ENCODE measurements at regions not wholly inside any gene's neighbourhood (a gene's known extent, or its start where the extent isn't known, plus 50 kb on each side); places are given as distances from the start of the nearest gene placed in this dataset.
"Not testable (repeated sequence)": the region's sequence is repeated elsewhere in the genome, so short reads cannot be mapped to it uniquely, and the experiment has no call there.

DNA sequence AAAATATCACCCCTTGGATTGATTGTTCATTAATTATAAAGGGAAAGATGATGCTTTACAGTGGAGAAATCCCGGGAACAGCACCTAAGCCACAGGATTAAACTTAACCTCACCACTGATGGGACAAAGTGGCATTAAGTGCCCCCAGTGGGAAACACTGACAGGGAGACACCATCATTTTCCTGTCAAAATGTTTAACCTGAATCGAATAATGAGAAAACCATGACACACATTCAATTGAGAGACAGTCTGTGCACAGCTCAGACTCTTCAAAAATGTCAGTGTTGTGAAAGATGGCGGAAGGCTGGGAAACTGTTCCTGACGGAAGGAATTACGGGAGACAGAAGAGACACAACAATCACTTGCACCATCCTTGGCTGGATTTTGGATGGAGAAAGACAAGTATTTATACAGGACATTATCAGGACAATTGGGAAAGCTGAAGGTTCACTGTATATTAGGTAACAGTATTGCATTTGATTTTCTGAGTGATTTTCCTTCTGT is 111.8 kb upstream of the ASB18 start (continued):
- TF ChIP-seq, protein P1, sequence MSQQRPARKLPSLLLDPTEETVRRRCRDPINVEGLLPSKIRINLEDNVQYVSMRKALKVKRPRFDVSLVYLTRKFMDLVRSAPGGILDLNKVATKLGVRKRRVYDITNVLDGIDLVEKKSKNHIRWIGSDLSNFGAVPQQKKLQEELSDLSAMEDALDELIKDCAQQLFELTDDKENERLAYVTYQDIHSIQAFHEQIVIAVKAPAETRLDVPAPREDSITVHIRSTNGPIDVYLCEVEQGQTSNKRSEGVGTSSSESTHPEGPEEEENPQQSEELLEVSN (IDR thresholded peaks at IDR 0.05; ENCODE audit: borderline replicate concordance, low read depth): no peak
- TF ChIP-seq EP300 (IDR thresholded peaks at IDR 0.05): no peak
- no peak for TF ChIP-seq ESRRA (IDR thresholded peaks at IDR 0.05; ENCODE audit: borderline replicate concordance, low read length)
- TF ChIP-seq GATA3 (IDR thresholded peaks at IDR 0.05; ENCODE audit: borderline replicate concordance): no peak
- no peak for TF ChIP-seq TP53 (CRISPR knock-in tag; IDR thresholded peaks at IDR 0.05)
- TF ChIP-seq POLR2A (IDR thresholded peaks at IDR 0.05; ENCODE audit: low read length): no peak
- no peak for TF ChIP-seq HOXA7 (CRISPR knock-in tag; IDR thresholded peaks at IDR 0.05)
- TF ChIP-seq, protein P2, sequence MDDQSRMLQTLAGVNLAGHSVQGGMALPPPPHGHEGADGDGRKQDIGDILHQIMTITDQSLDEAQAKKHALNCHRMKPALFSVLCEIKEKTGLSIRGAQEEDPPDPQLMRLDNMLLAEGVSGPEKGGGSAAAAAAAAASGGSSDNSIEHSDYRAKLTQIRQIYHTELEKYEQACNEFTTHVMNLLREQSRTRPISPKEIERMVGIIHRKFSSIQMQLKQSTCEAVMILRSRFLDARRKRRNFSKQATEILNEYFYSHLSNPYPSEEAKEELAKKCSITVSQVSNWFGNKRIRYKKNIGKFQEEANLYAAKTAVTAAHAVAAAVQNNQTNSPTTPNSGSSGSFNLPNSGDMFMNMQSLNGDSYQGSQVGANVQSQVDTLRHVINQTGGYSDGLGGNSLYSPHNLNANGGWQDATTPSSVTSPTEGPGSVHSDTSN (IDR thresholded peaks at IDR 0.05): no peak
- TF ChIP-seq CBX2 (IDR thresholded peaks at IDR 0.05; ENCODE audit: borderline replicate concordance, low read depth): no peak

DNA sequence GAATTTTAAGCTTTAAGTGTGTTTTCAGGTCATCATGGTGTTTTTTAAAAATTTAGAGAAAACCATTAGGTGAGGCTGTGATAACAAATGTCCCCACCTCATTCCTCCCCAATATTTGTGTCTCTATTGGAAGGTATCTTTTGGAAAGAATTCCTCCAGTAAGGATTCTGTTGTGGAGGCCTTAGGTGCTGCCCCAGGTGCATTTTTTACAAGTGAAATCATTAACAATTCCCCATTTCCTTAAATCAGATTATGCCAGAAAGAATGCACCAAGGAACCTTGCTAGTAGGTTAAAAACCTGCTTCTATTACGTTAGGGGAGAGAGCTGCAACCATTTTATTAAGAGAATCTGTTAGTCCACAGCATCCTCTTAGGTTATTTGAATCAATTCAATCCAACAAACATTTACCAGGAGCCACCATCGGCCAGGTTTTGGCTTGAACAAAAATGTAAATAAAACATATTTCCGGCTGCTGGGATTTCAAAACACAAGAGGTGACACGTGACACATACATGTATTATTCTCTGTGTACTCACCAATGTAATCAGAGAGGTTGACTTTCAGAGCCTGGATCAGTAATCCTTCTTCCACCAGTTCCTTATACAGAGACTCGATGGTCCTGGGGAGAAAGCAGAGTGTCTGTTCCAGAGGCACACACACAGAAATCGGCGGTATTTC is 112.5 kb upstream of the ASB18 start:
- Histone ChIP-seq H3K9me3 (0 out of 3 replicates have a peak, but pooled peaks cover 7% of the 10 kb centered on the region), H3K27ac (no peak overlapping the region), H3K4me2 (peak overlapping the region; percentile 47; the same call in 2 of the 3 replicates), H3K4me3 (no peak overlapping the region), H3K4me1 (no peaks in the 10 kb centered on the region; the same call in 2 of the 3 replicates)
- DNase-seq (ENCODE audit: low read depth in 1 of 2, low spot score in 1 of 2) (no peak), FAIRE-seq (no peak), ATAC-seq (no peak)
- no peak for TF ChIP-seq TP53 (CRISPR knock-in tag; IDR thresholded peaks at IDR 0.05)
- TF ChIP-seq, protein P3, sequence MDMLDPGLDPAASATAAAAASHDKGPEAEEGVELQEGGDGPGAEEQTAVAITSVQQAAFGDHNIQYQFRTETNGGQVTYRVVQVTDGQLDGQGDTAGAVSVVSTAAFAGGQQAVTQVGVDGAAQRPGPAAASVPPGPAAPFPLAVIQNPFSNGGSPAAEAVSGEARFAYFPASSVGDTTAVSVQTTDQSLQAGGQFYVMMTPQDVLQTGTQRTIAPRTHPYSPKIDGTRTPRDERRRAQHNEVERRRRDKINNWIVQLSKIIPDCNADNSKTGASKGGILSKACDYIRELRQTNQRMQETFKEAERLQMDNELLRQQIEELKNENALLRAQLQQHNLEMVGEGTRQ (IDR thresholded peaks at IDR 0.05): peak; percentile 34; the same call in 1 of the 2 replicates
- POLR2A ChIA-PET: no interaction called here
- CTCF ChIA-PET: no interaction called here
- WGBS (ENCODE audit: missing lambda C conversion rate): 10% methylated on average over 7 of the region's 7 CpGs

DNA sequence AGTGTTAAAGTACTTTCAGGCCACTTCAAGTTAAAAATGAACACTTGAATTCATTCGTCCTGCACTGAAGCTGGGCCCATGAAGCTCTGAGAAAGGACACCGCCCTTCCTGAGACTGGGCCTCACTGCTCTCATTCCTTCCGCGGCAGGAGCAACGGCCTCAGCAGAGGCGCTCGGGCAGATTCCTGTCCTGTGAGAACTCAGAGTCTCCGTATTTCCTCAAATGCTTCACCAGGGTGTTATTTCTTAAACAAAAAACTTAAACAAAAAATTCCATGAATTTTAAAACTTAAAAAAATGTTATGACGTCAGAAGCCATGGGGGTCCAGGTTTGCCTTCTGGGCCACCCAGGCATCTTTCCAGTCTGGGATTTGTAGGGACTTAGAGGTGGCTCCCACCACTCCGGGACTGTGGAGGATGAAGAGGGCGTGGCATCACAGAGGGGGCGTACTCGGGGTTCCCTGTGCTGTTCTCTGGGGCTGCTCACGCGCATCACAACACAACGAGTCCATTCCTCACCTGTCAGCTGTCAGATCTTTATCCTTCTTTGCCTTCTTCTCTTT is 115.9 kb upstream of the ASB18 start:
- H3K27ac ChIP-seq: no peak overlapping the region
- POLR2A ChIA-PET: no interaction called here
- H3K4me3 ChIP-seq: no peak overlapping the region
- no peaks in the 10 kb centered on the region; the same call in 2 of the 3 replicates for H3K4me1 ChIP-seq
- H3K9me3 ChIP-seq: no peaks in the 10 kb centered on the region
- H3K4me2 ChIP-seq: no peak overlapping the region
- TF ChIP-seq, protein P2 (IDR thresholded peaks at IDR 0.05): no peak
- no peak for TF ChIP-seq RCOR1 (IDR thresholded peaks at IDR 0.05; ENCODE audit: low read depth, low read length)
- TF ChIP-seq, protein P4, sequence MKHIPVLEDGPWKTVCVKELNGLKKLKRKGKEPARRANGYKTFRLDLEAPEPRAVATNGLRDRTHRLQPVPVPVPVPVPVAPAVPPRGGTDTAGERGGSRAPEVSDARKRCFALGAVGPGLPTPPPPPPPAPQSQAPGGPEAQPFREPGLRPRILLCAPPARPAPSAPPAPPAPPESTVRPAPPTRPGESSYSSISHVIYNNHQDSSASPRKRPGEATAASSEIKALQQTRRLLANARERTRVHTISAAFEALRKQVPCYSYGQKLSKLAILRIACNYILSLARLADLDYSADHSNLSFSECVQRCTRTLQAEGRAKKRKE (CRISPR knock-in tag; IDR thresholded peaks at IDR 0.05; ENCODE audit: low read depth): no peak
- ATAC-seq (no peak), DNase-seq (ENCODE audit: low read depth in 1 of 2, low spot score in 1 of 2) (no peak), FAIRE-seq (no peak)
- CTCF ChIA-PET: interaction anchor here (1.0 kb wide), 1 partner anchor 18 kb away, joined by 3 read pairs; no protein-coding TSS in a partner anchor
- WGBS (ENCODE audit: missing lambda C conversion rate): 63% methylated on average over 16 of the region's 16 CpGs

DNA sequence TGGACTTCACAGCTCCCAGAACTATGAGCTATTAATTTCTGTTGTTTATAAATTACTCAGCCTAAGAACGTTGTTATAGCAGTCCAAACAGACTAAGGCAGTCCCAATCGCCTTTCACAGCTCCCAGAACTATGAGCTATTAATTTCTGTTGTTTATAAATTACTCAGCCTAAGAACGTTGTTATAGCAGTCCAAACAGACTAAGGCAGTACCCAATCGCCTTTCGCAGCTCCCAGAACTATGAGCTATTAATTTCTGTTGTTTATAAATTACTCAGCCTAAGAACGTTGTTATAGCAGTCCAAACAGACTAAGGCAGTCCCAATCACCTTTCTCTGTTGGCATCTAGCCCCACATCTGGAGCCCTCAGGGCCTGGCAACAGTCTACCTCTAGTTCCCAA is 117.0 kb upstream of the ASB18 start:
- H3K9me3 ChIP-seq; H3K4me3 ChIP-seq; H3K27ac ChIP-seq; DNase-seq (ENCODE audit: low read depth in 1 of 2, low spot score in 1 of 2); H3K4me1 ChIP-seq; POLR2A ChIA-PET; H3K4me2 ChIP-seq; FAIRE-seq: not testable (repeated sequence)
- WGBS (ENCODE audit: missing lambda C conversion rate): 24% methylated on average over 6 of the region's 6 CpGs
- CTCF ChIA-PET: interaction anchor here (1.0 kb wide), 1 partner anchor 16 kb away, joined by 3 read pairs; no protein-coding TSS in a partner anchor
- ATAC-seq: peak in 1 of 2 experiments; percentile 19; a peak in 1 of 6 replicates

DNA sequence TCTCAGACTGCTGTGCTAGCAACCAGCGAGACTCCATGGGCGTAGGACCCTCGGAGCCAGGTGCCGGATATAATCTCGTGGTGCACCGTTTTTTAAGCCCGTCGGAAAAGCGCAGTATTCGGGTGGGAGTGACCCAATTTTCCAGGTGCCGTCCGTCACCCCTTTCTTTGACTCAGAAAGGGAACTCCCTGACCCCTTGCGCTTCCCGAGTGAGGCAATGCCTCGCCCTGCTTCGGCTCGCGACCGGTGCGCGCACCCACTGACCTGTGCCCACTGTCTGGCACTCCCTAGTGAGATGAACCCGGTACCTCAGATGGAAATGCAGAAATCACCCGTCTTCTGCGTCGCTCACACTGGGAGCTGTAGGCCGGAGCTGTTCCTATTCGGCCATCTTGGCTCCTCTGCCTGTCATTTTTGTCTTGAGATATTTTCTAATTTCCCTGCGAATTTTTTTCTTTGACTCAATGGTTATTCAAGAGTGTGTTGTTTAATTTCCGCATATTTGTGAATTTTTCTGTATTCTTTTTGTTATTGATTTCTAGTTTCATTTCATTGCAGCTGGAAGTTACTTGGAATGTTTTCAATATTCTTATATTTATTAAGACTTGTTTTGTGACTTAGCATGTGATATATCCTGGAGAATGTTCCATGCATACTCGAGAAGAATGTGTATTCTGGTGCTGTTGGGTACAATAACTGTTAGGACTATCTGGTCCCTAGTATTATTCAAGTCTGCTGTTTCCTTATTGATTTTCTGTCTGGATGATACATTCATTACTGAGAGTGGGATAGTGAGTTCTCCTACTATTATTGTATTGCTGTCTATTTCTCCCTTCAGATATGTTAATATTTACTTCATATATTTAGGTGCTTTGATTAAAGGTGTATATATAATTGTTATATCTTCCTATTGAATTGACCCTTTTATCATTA is 125.3 kb upstream of the ASB18 start:
- not testable (repeated sequence) for FAIRE-seq

More for the DNA sequence above, 125.3 kb upstream of the ASB18 start:
- ATAC-seq; H3K4me2 ChIP-seq; H3K4me3 ChIP-seq; DNase-seq (ENCODE audit: low read depth in 1 of 2, low spot score in 1 of 2); H3K4me1 ChIP-seq; H3K9me3 ChIP-seq; CTCF ChIA-PET; POLR2A ChIA-PET; H3K27ac ChIP-seq: not testable (repeated sequence)
- WGBS (ENCODE audit: missing lambda C conversion rate): 70% methylated on average over 24 of the region's 30 CpGs
